ENCODE measurements at regions not wholly inside any gene's neighbourhood (a gene's known extent, or its start where the extent isn't known, plus 50 kb on each side); places are given as distances from the start of the nearest gene placed in this dataset.

GRCh38 chr2:160581035-160581434 is 87.4 kb upstream of the RBMS1 start:
- no peak overlapping the region for H3K4me3 ChIP-seq
- no peaks in the 10 kb centered on the region for H3K36me3 ChIP-seq
- ATAC-seq (ENCODE audit: insufficient number of reproducible peaks, low FRiP score, low read depth) (no peak), DNase-seq (ENCODE audit: low spot score) (no peak)
- H3K4me1 ChIP-seq (ENCODE audit: control insufficient read depth in 1 of 2, low read depth in 2 of 2), result peaks cover 26 to 64% of the 10 kb centered on the region in 2 donors
- H3K27me3 ChIP-seq (replicated peaks; ENCODE audit: insufficient read depth), result no peaks in the 10 kb centered on the region
- TF ChIP-seq CTCF (IDR thresholded peaks at IDR 0.05), result no peak
- H3K27ac ChIP-seq, result no peak overlapping the region
- H3K9me3 ChIP-seq, result no peaks in the 10 kb centered on the region

GRCh38 chr2:160581448-160581847 is 87.8 kb upstream of the RBMS1 start:
- Histone ChIP-seq H3K9me3 (no peaks in the 10 kb centered on the region), H3K4me3 (no peak overlapping the region), H3K27me3 (replicated peaks; ENCODE audit: insufficient read depth) (no peaks in the 10 kb centered on the region), H3K27ac (no peak overlapping the region), H3K36me3 (no peaks in the 10 kb centered on the region), H3K4me1 (ENCODE audit: control insufficient read depth in 1 of 2, low read depth in 2 of 2) (peaks cover 22 to 60% of the 10 kb centered on the region in 2 donors)
- ATAC-seq (ENCODE audit: insufficient number of reproducible peaks, low FRiP score, low read depth), result no peak
- no peak for TF ChIP-seq CTCF (IDR thresholded peaks at IDR 0.05)
- no peak for DNase-seq (ENCODE audit: low spot score)

GRCh38 chr2:160582081-160582480 is 88.5 kb upstream of the RBMS1 start:
- no peak for ATAC-seq (ENCODE audit: insufficient number of reproducible peaks, low FRiP score, low read depth)
- TF ChIP-seq CTCF (IDR thresholded peaks at IDR 0.05), result no peak
- Histone ChIP-seq H3K4me3 (no peak overlapping the region), H3K9me3 (no peaks in the 10 kb centered on the region), H3K36me3 (no peaks in the 10 kb centered on the region), H3K4me1 (ENCODE audit: control insufficient read depth in 1 of 2, low read depth in 2 of 2) (peaks cover 18 to 53% of the 10 kb centered on the region in 2 donors), H3K27ac (peak overlapping the region; percentile 57 to 60), H3K27me3 (replicated peaks; ENCODE audit: insufficient read depth) (no peaks in the 10 kb centered on the region)
- no peak for DNase-seq (ENCODE audit: low spot score)

- Histone ChIP-seq H3K27ac (peak overlapping the region; percentile 57 to 60), H3K9me3 (no peaks in the 10 kb centered on the region), H3K4me3 (peak overlapping the region; percentile 20), H3K27me3 (replicated peaks; ENCODE audit: insufficient read depth) (no peaks in the 10 kb centered on the region), H3K36me3 (no peaks in the 10 kb centered on the region), H3K4me1 (ENCODE audit: control insufficient read depth in 1 of 2, low read depth in 2 of 2) (peaks cover 18 to 52% of the 10 kb centered on the region in 2 donors)
- ATAC-seq (ENCODE audit: insufficient number of reproducible peaks, low FRiP score, low read depth), result no peak
- no peak for DNase-seq (ENCODE audit: low spot score)
- no peak for TF ChIP-seq CTCF (IDR thresholded peaks at IDR 0.05)
These were observed 89.0 kb upstream of the RBMS1 start for GRCh38 chr2:160582490-160583145.

- Histone ChIP-seq H3K36me3 (no peaks in the 10 kb centered on the region), H3K9me3 (no peaks in the 10 kb centered on the region), H3K4me1 (ENCODE audit: control insufficient read depth in 1 of 2, low read depth in 2 of 2) (peaks cover 18 to 52% of the 10 kb centered on the region in 2 donors), H3K4me3 (peak overlapping the region; percentile 20), H3K27me3 (replicated peaks; ENCODE audit: insufficient read depth) (no peaks in the 10 kb centered on the region), H3K27ac (peak overlapping the region; percentile 57 to 60)
- DNase-seq (ENCODE audit: low spot score), result no peak
- no peak for ATAC-seq (ENCODE audit: insufficient number of reproducible peaks, low FRiP score, low read depth)
- no peak for TF ChIP-seq CTCF (IDR thresholded peaks at IDR 0.05)
These were observed 89.5 kb upstream of the RBMS1 start for GRCh38 chr2:160583146-160583535.
